ENCODE measurements at regions not wholly inside any gene's neighbourhood (a gene's known extent, or its start where the extent isn't known, plus 50 kb on each side); places are given as distances from the start of the nearest gene placed in this dataset.
"Not testable (repeated sequence)": the region's sequence is repeated elsewhere in the genome, so short reads cannot be mapped to it uniquely, and the experiment has no call there.

- TF ChIP-seq CTCF (IDR thresholded peaks at IDR 0.05) = no peak
- Histone ChIP-seq H3K27ac (no peak overlapping the region), H3K4me3 (no peak overlapping the region)
- no peak for DNase-seq (ENCODE audit: low spot score)
Measured at GRCh38 chr5:164235300-164235891, 730.0 kb downstream of the MAT2B start.

DNA sequence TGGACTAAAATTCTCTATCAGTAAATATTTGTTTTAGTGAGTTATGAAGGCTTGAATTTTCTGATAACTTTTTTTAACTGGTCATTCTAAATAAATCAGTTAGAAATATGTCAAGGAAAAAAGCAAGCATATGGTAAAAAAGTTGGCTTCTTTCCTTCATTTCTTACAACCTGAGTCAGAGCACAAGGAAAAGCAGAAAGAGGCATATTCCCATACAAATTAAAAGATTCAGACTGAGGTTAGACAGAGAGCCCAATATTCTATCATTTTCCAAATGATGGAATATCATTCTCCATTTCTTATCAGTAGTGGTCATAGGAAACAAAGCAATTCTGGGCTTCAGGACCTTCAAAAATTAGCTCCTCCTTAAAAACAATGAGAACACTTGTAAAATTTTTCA lies 732.1 kb downstream of the MAT2B start:
- TF ChIP-seq CTCF (IDR thresholded peaks at IDR 0.05) = no peak
- no peak overlapping the region for H3K4me3 ChIP-seq
- no peak for DNase-seq (ENCODE audit: low spot score)
- no peak overlapping the region for H3K27ac ChIP-seq

DNA sequence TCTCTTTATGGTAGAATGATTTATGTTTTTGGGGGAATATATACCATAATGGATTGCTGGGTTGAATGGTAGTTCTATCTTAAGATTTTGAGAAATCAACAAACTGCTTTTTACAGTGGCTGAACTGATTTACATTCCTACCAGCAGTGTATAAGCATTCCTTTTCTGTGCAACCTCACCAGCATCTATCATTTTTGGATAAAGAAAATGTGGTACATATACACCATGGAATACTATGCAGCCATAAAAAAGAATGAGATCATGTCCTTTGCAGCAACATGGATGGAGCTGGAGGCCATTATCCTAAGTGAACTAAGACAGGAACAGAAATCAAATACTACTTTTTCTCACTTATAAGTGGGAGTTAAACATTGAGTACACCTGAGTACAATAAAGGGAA lies 746.4 kb downstream of the MAT2B start:
- DNase-seq (ENCODE audit: low spot score); H3K27ac ChIP-seq; H3K4me3 ChIP-seq: not testable (repeated sequence)

- no peak for DNase-seq (ENCODE audit: low spot score)
- no peak overlapping the region for H3K4me3 ChIP-seq
- H3K27ac ChIP-seq = no peak overlapping the region
- no peak for TF ChIP-seq CTCF (IDR thresholded peaks at IDR 0.05)
Measured at GRCh38 chr5:164253764-164254163, 748.3 kb downstream of the MAT2B start.

GRCh38 chr5:164255598-164256213 lies 750.3 kb downstream of the MAT2B start:
- Histone ChIP-seq H3K4me3 (no peak overlapping the region), H3K27ac (no peak overlapping the region)
- DNase-seq (ENCODE audit: low spot score) = no peak
- TF ChIP-seq CTCF (IDR thresholded peaks at IDR 0.05) = no peak

GRCh38 chr5:164256351-164256750 lies 750.9 kb downstream of the MAT2B start:
- Histone ChIP-seq H3K4me3 (no peak overlapping the region), H3K27ac (no peak overlapping the region)
- TF ChIP-seq CTCF (IDR thresholded peaks at IDR 0.05) = no peak
- no peak for DNase-seq (ENCODE audit: low spot score)

DNA sequence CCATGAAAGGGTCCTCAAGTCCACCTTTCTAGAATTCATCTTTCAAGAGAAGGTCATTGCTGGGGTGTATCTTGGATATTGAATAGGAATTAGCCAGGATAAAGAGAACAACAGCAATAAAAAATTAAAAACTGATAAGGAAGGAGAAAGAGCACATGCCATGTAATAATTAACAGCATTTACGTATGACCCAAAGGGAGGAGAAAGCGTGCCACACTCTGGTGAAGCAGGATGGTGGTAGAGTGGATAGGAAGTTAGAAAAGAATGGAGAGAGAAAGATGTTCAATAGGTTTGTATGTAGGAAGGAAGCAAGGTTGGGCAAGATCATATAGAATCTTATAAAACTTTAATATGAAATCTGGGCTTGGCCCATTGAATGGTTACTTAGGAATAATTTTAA lies 751.5 kb downstream of the MAT2B start:
- Histone ChIP-seq H3K27ac (no peak overlapping the region), H3K4me3 (no peak overlapping the region)
- no peak for DNase-seq (ENCODE audit: low spot score)
- TF ChIP-seq CTCF (IDR thresholded peaks at IDR 0.05) = no peak
